Dendritic cell treated with granulocyte-macrophage colony-stimulating factor and Interleukin-4, amounts not matched to agents 40 ng/mL and 50 ng/mL, for 4 days (primary cell): ENCODE measurements at regions not wholly inside any gene's neighbourhood (a gene's known extent, or its start where the extent isn't known, plus 50 kb on each side); places are given as distances from the start of the nearest gene placed in this dataset.

Experiments
- H3K27ac Mint-ChIP-seq: one replicate; pipeline ENCODE4 v1.8.0; 2022; ENCODE audit warnings: mild to moderate bottlenecking, mixed read lengths
- H3K27me3 Mint-ChIP-seq: one replicate; pipeline ENCODE4 v1.8.0; 2022; ENCODE audit warnings: mild to moderate bottlenecking, mixed read lengths
- H3K36me3 Mint-ChIP-seq: one replicate; pipeline ENCODE4 v1.8.0; 2022; ENCODE audit warnings: low read depth, mixed read lengths
- H3K4me1 Mint-ChIP-seq: one replicate; pipeline ENCODE4 v1.8.0; 2022; ENCODE audit warnings: low read depth, mixed read lengths
- H3K4me3 Mint-ChIP-seq: one replicate; pipeline ENCODE4 v1.8.0; 2022; ENCODE audit warnings: mild to moderate bottlenecking, moderate library complexity, mixed read lengths
- H3K9me3 Mint-ChIP-seq: one replicate; pipeline ENCODE4 v1.8.0; 2022; ENCODE audit warnings: mixed read lengths
- intact Hi-C: fragments of 100-400 bp; cut with micrococcal nuclease; formaldehyde crosslinking; loops from one replicate; pipeline ENCODE4 v1.15.0; 2022

GRCh38 chr14:98120831-98121464 is 1151.0 kb downstream of the BCL11B start:
- Mint-ChIP-seq H3K27ac (no peak overlapping the region), H3K4me1 (no peaks in the 10 kb centered on the region), H3K4me3 (no peak overlapping the region), H3K27me3 (no peaks in the 10 kb centered on the region), H3K9me3 (peaks cover 22% of the 10 kb centered on the region), H3K36me3 (no peaks in the 10 kb centered on the region)
- intact Hi-C loops = no loop called here

GRCh38 chr14:98122527-98122926 is 1149.5 kb downstream of the BCL11B start:
- intact Hi-C loops = no loop called here

GRCh38 chr14:98130691-98131090 is 1141.3 kb downstream of the BCL11B start:
- Mint-ChIP-seq H3K27ac (no peak overlapping the region), H3K4me3 (no peak overlapping the region), H3K36me3 (no peaks in the 10 kb centered on the region), H3K4me1 (no peaks in the 10 kb centered on the region), H3K27me3 (peaks cover under 1% of the 10 kb centered on the region), H3K9me3 (peaks cover 6% of the 10 kb centered on the region)
- intact Hi-C loops = no loop called here

More at GRCh38 chr14:98122527-98122926, 1149.5 kb downstream of the BCL11B start:
- Mint-ChIP-seq H3K27ac (no peak overlapping the region), H3K4me1 (no peaks in the 10 kb centered on the region), H3K4me3 (no peak overlapping the region), H3K36me3 (no peaks in the 10 kb centered on the region), H3K9me3 (peaks cover 24% of the 10 kb centered on the region), H3K27me3 (no peaks in the 10 kb centered on the region)

GRCh38 chr14:98131406-98131805 is 1140.6 kb downstream of the BCL11B start:
- no peaks in the 10 kb centered on the region for H3K36me3 Mint-ChIP-seq
- H3K4me1 Mint-ChIP-seq = no peaks in the 10 kb centered on the region
- no peaks in the 10 kb centered on the region for H3K9me3 Mint-ChIP-seq
- no peak overlapping the region for H3K4me3 Mint-ChIP-seq
- intact Hi-C loops = no loop called here
- peaks cover 5% of the 10 kb centered on the region for H3K27me3 Mint-ChIP-seq
- H3K27ac Mint-ChIP-seq = no peak overlapping the region

GRCh38 chr14:98133806-98134205 is 1138.2 kb downstream of the BCL11B start:
- Mint-ChIP-seq H3K27ac (no peak overlapping the region), H3K27me3 (peaks cover 15% of the 10 kb centered on the region), H3K9me3 (no peaks in the 10 kb centered on the region), H3K4me3 (no peak overlapping the region), H3K4me1 (no peaks in the 10 kb centered on the region), H3K36me3 (no peaks in the 10 kb centered on the region)
- intact Hi-C loops = no loop called here

GRCh38 chr14:98136012-98136789 is 1135.8 kb downstream of the BCL11B start:
- Mint-ChIP-seq H3K4me1 (no peaks in the 10 kb centered on the region), H3K36me3 (no peaks in the 10 kb centered on the region), H3K9me3 (no peaks in the 10 kb centered on the region), H3K4me3 (no peak overlapping the region), H3K27me3 (peaks cover 18% of the 10 kb centered on the region), H3K27ac (no peak overlapping the region)
- intact Hi-C loops = loop anchor here (5.0 kb wide), 1 partner anchor 1066 kb away; no protein-coding TSS in a partner anchor

GRCh38 chr14:98137131-98138025 is 1134.6 kb downstream of the BCL11B start:
- H3K27ac Mint-ChIP-seq = no peak overlapping the region
- H3K27me3 Mint-ChIP-seq = peaks cover 18% of the 10 kb centered on the region
- H3K4me1 Mint-ChIP-seq = no peaks in the 10 kb centered on the region
- no peaks in the 10 kb centered on the region for H3K36me3 Mint-ChIP-seq
- intact Hi-C loops = loop anchor here (1.0 to 5.0 kb wide), 2 partner anchors 1065 to 1129 kb away; no protein-coding TSS in a partner anchor
- H3K4me3 Mint-ChIP-seq = no peak overlapping the region
- H3K9me3 Mint-ChIP-seq = no peaks in the 10 kb centered on the region

- no peak overlapping the region for H3K4me3 Mint-ChIP-seq
- intact Hi-C loops = loop anchor here (1.0 to 5.0 kb wide), 2 partner anchors 1064 to 1128 kb away; no protein-coding TSS in a partner anchor
- no peaks in the 10 kb centered on the region for H3K9me3 Mint-ChIP-seq
- H3K27me3 Mint-ChIP-seq = peaks cover 18% of the 10 kb centered on the region
- H3K36me3 Mint-ChIP-seq = no peaks in the 10 kb centered on the region
- H3K27ac Mint-ChIP-seq = no peak overlapping the region
- no peaks in the 10 kb centered on the region for H3K4me1 Mint-ChIP-seq
These were observed 1133.3 kb downstream of the BCL11B start for GRCh38 chr14:98138666-98139065.

GRCh38 chr14:98140862-98141530 is 1131.0 kb downstream of the BCL11B start:
- Mint-ChIP-seq H3K27ac (no peak overlapping the region), H3K4me3 (no peak overlapping the region), H3K9me3 (no peaks in the 10 kb centered on the region), H3K36me3 (no peaks in the 10 kb centered on the region), H3K4me1 (no peaks in the 10 kb centered on the region), H3K27me3 (peaks cover 14% of the 10 kb centered on the region)
- intact Hi-C loops = no loop called here

GRCh38 chr14:98143566-98143965 is 1128.4 kb downstream of the BCL11B start:
- Mint-ChIP-seq H3K27ac (no peak overlapping the region), H3K9me3 (no peaks in the 10 kb centered on the region), H3K27me3 (peaks cover 3% of the 10 kb centered on the region), H3K4me1 (no peaks in the 10 kb centered on the region), H3K4me3 (no peak overlapping the region), H3K36me3 (no peaks in the 10 kb centered on the region)
- intact Hi-C loops = no loop called here

GRCh38 chr14:98144964-98145363 is 1127.0 kb downstream of the BCL11B start:
- intact Hi-C loops = no loop called here
- Mint-ChIP-seq H3K27ac (no peak overlapping the region), H3K27me3 (no peaks in the 10 kb centered on the region), H3K36me3 (no peaks in the 10 kb centered on the region), H3K9me3 (no peaks in the 10 kb centered on the region), H3K4me3 (no peak overlapping the region), H3K4me1 (no peaks in the 10 kb centered on the region)

GRCh38 chr14:98146416-98146815 is 1125.6 kb downstream of the BCL11B start:
- Mint-ChIP-seq H3K36me3 (no peaks in the 10 kb centered on the region), H3K27me3 (no peaks in the 10 kb centered on the region), H3K27ac (no peak overlapping the region), H3K4me3 (no peak overlapping the region), H3K4me1 (no peaks in the 10 kb centered on the region), H3K9me3 (no peaks in the 10 kb centered on the region)
- intact Hi-C loops = no loop called here

- no peaks in the 10 kb centered on the region for H3K9me3 Mint-ChIP-seq
- H3K27me3 Mint-ChIP-seq = no peaks in the 10 kb centered on the region
- no peaks in the 10 kb centered on the region for H3K4me1 Mint-ChIP-seq
- intact Hi-C loops = no loop called here
- no peak overlapping the region for H3K4me3 Mint-ChIP-seq
- no peaks in the 10 kb centered on the region for H3K36me3 Mint-ChIP-seq
- no peak overlapping the region for H3K27ac Mint-ChIP-seq
These were observed 1117.7 kb downstream of the BCL11B start for GRCh38 chr14:98154254-98154653.
